Cerebellar nuclear complex (tissue), 1 donor: ENCODE measurements at regions not wholly inside any gene's neighbourhood (a gene's known extent, or its start where the extent isn't known, plus 50 kb on each side); places are given as distances from the start of the nearest gene placed in this dataset.
"Not testable (repeated sequence)": the region's sequence is repeated elsewhere in the genome, so short reads cannot be mapped to it uniquely, and the experiment has no call there.

ENCODE experiments used
- DNase-seq, 2 experiments: peaks; one replicate each; lab custom pipeline; 2025; lab: John Stamatoyannopoulos, UW

GRCh38 chr2:183998797-183999190 lies 599.5 kb upstream of the ZNF804A start:
- DNase-seq = no peak

DNA sequence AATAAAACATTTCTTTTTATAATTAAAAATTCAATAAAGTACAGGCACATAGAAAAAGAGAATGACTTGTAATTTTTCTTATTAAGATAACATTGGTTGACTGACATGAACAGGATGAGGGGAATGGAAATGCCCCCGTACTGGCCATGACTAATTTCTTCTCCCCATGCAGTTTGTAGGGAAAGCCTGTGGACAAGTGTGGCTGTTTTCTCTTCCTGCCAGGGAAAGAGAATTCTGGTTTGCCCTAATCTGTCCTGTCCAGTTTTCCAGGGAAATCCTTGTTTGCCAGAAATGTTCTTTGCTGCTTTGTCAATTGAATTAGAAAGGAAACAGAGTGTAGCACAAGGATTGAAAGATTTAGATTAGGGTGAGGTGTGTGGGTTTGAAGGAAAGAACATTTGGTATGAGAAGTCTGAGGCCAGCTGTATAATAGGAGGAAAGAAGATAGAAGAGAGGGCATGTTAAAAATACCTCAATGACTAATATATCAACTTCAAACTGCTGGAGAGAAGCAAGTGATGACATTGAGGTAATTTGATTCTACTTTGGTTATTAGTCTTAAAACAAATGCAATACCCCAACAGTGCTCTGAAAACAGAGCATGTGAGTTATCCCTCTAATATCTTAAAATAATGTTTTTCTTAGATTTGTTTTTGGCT lies 593.9 kb upstream of the ZNF804A start:
- no peak for DNase-seq

DNA sequence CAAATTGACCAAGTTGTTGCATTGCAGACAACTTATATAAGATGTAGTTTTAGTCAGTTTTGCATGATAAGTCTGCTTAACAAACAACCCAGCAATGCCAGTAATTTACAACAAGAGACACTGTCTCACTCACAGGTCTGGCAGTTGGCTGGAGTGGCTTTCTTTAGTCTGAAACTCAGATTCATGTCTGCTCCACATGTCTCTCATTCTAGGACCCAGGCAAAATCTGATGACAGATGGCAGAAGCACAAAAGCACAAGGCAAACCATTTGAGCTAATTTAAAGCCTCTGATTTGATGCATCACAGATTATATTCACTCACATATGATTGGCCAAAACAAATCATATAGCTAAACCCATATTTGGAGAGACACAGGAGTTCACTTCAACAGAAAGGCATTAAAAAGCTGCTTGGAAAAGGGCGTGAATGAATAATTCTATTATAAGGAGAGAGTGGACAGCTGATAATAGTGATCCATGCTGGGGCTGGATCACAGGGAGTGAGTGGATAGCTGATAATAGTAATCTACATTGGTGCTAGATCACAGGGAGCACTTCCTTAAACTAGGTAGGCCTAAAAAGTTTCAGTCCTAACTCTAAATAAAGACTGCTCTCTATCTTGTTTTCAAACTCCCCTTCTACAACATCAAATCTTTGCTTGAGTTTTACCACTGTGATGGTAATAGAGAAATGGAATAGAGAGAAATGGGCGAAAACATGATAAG lies 593.2 kb upstream of the ZNF804A start:
- DNase-seq = peak in 1 of 2 experiments; percentile 37

DNA sequence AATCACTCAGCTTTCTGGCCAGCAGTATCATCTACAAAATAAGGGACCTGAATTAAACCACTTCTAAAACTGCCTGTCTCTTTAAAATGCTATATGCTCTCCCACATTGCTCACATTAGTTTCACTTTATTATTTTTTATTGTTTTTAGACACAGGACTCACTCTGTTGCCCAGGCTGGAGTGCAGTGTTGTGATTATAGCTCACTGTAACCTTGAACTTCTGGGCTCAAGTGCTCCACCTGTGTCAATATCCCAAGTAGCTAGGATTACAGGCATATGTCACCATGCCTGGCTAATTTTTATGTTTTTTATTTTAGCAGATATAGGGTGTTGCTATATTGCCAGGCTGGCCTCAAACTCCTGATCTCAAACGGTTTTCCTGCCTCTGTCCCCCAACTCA lies 591.3 kb upstream of the ZNF804A start:
- DNase-seq = no peak

GRCh38 chr2:184026961-184027360 lies 571.4 kb upstream of the ZNF804A start:
- no peak for DNase-seq

DNA sequence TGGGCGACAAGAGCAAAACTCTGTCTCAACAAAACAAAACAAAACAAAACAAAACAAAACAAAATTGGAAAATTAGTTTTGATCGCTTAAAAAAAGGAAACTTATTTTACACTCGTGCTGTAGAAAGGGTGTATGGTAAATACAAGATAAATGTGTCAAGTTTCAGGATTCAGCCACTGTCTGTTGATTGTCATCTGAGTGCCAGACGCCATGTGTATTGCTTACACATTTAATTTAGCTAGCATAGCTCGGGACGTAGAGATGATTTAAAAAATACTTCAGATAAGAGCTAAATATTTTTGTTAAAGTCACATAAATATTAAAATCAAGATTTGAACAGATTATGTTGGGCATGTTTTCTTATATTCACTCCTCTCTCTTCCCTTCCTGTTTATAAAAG lies 568.1 kb upstream of the ZNF804A start:
- DNase-seq = no peak

DNA sequence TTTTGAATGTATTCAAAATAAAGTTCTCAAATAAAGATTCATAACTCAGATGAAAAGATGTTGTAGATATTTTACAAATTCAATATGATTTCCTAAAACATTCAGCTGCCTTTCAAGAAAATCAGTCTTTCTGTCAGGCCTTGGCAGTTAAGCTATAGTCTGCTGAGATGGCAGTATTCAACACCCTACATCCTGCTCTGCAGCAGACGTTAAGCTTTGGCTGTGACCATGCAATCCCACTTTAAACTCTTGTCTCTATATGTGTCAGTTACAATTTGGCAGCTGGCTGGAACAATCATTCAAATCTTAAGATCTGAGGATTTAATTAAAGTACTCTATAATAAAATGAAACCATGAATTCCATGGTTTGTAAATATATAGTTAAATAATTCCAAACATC lies 567.3 kb upstream of the ZNF804A start:
- DNase-seq = no peak

GRCh38 chr2:184031402-184032147 lies 566.8 kb upstream of the ZNF804A start:
- no peak for DNase-seq

DNA sequence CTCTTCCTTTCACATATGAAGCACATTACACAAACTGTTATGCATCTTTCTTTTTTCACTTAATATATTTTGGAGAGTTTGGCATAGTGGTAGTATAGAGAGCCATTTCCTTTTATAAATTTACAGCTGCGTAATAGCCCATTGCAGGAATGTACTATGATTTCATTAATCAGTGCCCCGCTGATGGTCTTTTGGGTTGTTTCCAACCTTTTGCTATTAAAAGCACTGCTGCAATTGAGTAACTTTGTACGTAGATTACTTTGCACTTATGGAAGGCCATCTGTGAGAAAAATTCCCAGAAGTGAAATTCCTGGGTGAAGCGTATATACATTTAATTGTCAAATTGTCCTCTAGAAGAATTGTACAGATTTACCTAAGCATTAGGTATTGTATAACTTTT lies 565.3 kb upstream of the ZNF804A start:
- no peak for DNase-seq

GRCh38 chr2:184037273-184037672 lies 561.1 kb upstream of the ZNF804A start:
- no peak for DNase-seq

GRCh38 chr2:184039493-184039892 lies 558.8 kb upstream of the ZNF804A start:
- DNase-seq = no peak

GRCh38 chr2:184040230-184040629 lies 558.1 kb upstream of the ZNF804A start:
- DNase-seq = no peak

DNA sequence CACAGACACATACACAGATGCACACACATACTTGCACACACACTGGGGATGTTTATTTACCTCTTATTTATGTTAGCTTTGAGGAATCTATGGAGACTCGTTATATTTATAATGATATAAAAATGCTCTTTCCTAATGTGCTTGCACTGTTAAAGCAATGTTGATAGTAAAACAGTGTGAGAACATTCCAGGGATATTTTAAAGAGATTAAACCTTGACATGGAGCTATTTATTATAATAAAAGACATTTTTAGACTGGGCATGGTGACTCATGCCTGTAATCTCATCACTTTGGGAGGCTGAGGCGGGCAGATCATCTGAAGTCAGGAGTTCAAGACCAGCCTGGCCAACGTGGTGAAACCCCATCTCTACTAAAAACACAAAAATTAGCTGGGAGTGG lies 557.3 kb upstream of the ZNF804A start:
- no peak for DNase-seq

- DNase-seq = no peak
Observed at GRCh38 chr2:184041777-184042176, 556.6 kb upstream of the ZNF804A start.

- DNase-seq = no peak
Observed at GRCh38 chr2:184047536-184047935, 550.8 kb upstream of the ZNF804A start.

DNA sequence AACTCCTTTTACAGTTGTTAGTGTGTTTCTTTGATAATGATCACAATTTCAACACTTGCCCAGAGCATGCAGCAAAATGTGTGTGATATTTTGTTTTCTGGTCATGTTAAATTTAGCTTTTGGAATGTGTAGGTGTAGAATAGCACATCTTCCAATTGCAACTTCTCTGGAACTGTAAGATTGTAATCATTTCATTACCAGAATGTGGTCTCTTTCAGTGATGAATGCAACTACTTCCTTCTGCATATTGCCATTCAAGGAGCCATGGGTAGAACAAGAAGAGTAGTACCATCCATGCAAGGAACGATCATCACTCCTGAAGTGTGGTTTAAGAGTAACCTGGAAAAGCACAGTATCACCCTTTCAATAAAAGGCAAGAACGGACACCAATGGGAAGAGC lies 548.8 kb upstream of the ZNF804A start:
- DNase-seq = no peak

- DNase-seq = no peak
Observed at GRCh38 chr2:184053326-184053725, 545.0 kb upstream of the ZNF804A start.

GRCh38 chr2:184054419-184054818 lies 543.9 kb upstream of the ZNF804A start:
- not testable (repeated sequence) for DNase-seq

DNA sequence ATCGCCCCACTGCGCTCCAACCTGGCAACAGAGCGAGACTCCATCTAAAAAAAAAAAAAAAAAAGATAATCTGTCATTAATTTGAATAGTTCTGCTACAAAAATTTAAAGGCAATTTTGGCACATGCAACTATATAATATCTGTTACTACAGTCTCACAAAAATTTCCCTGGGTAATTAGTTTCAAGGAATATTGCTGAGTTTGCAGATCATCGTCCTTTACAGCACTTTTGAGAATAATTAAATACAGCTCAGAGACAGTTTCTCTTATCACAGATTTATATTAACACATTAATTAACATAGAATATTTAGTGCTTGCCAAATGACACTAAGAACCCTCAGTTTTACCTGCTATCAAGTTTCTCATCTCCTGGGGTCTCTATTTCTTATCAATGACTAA lies 540.4 kb upstream of the ZNF804A start:
- no peak for DNase-seq

GRCh38 chr2:184060268-184060667 lies 538.1 kb upstream of the ZNF804A start:
- DNase-seq = not testable (repeated sequence)

GRCh38 chr2:184067502-184067901 lies 530.8 kb upstream of the ZNF804A start:
- DNase-seq = no peak

DNA sequence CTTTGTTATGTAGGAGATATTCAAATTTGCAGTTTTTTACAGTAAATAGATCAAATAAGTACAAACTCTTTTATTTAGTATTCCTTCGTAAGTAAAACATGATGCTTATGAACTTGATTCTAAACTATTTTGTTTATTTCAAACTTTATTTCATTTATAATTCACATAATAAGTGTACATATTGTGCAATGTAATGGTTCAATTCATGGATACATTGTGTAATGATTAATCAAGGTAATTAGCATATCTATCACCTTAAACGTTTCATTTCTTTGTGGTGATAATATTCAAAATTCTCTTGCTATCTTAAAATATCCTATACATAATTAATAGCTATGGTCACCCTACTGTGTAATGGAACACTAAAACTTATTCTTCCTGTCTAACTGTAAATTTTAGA lies 525.9 kb upstream of the ZNF804A start:
- DNase-seq = no peak

DNA sequence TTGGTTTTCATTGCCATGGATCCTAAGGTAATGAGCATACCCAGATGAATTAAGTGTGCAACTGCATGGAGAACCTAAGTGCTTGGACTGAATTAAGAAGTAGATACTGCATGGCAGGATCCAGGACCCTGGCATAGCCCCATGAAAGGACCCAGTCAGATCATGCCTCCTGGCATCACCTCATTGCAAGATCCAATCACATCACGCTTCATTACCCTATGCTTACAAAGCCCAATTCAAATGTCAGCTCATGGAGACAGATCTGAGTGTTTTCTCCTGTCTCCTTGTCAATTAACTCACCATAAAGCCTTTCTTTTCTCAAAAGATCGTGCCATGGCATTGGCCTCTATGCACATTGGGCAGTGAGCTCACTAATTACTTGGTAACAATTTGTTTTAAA lies 519.8 kb upstream of the ZNF804A start:
- no peak for DNase-seq
